Tongue (tissue), 1 donor: ENCODE measurements at regions not wholly inside any gene's neighbourhood (a gene's known extent, or its start where the extent isn't known, plus 50 kb on each side); places are given as distances from the start of the nearest gene placed in this dataset.

Source experiments
- DNase-seq: peaks from one replicate; pipeline ENCODE4 v3.0.0-alpha.2; 2015

DNA sequence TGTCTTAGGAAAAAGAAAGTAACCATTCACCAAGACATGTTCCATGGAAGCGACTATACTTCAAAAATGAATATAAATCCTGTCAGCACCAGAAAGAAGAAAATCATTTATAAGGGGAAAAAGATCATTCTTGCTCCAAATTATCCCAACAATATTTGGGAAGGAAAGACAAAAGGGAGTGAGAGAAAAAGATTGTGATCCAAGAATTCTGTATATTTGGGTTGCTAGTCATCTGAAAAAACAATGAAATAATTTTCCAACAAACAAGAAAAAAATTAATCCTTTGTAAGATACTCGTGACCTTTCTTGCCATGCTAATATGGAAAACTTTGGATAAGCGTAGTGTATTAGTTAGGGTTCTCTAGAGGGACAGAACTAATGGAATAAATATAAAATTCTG is 163.2 kb upstream of the ZNF32 start:
- no peak for DNase-seq

DNA sequence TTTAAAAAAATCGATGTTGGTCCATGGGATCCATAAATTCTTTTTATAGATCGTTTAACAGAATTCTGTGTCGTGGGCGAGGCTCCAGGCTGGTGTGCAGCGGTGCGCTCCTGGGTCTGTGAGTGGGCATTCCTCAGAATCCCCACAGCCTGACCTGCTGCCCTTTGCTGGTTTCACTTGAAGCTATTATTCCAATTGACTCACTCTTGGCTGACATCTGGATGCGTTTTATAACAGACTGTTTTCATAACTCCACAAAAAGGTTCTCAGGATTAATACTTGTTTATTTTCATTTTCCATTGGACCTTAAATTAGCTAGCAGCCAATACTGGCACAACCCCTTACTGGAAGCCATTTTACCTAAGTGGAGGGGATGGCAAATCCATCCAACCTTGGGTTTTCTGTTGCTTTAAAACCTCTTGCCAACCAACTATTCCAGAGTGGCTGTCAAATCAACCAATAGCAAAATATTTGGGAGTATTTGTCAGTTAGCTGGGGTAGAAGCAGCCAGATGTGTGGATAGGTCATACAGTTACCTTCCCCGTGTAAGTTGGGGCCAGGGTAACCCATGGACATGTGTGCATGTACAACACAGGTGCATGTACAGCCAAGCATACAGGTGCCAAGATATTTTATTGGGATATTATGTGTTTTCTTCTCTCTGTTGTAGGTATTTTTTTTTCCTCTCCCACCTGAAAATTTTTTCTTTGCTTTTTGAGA is 160.7 kb upstream of the ZNF32 start:
- no peak for DNase-seq

DNA sequence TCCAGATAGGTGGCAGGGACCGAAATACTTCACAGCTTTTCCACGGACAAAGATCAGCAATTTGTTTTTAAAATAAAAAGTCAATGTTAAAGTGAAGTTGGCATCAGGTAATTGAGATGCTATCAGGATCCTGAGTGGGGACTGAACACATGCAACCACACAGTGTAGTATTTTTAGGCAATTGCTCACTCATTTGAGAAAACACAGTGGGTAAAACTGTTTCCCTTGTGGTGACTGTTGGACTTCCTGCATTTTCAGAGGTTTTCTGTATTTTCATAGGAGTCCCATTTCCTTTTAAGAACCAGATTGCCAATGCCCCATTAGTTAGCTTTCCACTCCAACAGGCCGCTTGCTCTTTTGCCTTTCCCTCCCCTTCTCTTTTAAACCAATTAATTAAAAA is 159.5 kb upstream of the ZNF32 start:
- DNase-seq, result no peak

DNA sequence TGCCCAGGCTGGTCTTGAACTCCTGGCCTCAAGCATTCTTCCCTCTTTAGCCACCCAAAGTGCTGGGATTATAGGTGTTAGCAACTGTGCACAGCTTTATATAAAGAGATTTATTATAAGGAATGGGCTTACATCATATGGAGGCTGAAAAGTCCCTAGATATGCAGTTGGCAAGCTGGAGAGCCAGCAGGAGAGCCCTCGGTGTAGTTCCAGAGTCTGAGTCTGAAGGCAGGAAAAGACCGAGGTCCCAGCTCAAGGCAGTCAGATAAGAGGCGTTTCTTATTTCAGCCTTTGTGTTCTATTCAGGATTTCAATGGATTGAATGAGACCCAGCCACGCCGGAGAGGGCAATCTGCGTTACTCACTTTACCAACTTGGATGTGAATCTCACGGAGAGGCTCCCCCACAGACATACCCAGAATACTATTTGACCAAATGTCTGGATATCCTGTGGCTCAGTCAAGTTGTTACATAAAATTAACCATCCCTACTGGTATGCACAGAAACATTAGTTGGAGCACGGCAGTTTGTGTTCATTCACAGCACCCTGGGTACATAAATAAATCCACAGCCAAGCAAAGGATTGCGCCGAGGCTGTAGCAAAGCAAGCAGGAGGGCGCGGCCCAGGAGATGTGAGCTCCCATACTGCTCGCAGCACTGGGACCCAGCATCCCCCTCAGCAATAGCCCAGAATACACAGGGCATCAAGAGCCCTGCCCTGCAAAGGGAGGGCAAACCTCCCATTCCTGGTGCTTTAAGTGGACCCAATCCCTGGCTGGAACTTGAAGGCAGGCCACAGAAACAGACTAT is 158.4 kb upstream of the ZNF32 start:
- DNase-seq, result no peak

DNA sequence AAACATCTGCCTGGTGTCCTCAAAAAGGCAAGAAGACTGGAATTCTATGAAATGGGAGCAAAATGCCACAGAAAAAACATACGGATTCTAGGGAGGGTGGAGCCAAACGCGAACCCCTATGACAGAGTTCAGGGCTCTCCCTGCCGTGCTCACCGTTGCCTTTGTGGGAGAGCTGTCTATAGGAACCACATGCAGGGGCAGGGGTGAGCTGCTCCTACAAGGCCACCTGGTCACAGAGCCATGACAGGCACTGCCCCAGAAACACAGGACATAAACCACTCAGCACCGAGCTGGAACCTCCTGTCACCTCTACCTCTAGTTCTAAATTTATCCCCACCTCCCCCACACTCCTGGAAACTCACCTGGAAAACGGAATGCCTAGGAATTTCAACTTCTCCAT is 155.1 kb upstream of the ZNF32 start:
- no peak for DNase-seq

DNA sequence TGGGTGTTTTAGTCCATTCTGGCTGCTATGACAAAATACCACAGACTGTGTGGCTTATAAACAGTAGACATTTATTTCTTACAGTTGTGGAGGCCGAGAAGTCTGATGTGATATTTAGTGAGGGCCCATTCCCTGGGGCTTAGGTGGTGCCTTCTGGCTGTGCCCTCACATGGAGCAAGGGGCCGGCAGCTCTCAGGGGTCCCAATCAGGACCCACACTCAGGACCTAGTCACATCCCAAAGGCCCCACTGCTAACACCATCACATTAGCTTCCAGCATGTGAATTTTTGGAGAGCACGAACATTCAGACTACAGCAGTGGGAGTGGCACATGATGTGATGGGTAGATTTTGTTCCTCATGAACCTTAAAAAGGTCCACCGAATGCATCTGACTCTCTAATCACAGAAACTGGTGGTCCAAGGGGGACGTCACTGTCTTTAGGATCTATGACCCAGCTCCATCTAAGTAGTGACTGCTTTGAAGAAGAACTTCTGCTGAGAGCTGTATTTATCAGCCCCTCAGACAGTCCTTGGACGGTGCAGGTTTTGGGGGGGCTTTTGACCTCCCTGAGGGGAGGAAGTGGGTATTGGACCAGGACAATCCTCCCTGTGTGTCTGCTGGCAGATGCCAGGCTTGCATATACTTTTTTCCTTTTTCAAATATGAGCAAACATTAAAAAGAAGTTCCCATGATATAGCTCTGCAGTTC is 154.5 kb upstream of the ZNF32 start:
- DNase-seq, result no peak

DNA sequence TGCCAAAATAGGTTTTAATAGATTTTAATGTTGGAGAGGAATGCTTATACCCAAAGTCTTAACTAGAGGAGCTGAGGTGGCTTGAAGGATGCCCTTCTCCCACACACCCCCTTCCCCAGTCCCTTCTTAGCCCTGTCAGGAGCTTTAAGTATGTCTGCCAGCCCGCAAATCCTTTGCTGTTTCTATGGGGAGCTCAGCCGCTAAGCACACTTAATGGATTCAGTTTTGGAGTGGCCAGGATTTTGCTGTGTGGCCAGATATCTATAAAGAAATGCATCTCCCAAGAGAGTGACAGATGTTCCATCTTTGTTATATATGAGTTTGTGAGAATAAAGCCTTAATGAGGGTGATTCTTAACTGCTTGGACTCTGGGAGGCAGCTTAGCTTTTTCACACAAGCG is 152.9 kb upstream of the ZNF32 start:
- DNase-seq, result no peak

DNA sequence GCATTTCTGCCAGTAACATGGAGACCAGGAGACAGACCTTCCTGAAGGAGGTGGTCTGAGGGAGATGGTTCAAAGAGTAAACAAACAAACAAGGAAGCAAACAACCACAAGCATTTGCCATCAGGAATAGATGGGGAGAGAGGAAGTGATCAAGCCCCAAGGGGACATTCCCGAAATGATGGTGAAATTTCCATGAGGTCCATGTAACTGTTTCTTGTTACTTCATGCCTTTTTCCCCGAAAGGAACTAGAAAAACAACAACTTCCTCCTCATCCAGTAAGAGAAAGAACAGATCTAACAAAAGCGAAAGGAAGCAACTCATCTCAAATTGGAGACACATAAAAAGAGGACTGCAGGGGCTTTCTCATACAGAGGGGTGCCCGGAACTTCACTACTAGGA is 152.5 kb upstream of the ZNF32 start:
- no peak for DNase-seq

DNA sequence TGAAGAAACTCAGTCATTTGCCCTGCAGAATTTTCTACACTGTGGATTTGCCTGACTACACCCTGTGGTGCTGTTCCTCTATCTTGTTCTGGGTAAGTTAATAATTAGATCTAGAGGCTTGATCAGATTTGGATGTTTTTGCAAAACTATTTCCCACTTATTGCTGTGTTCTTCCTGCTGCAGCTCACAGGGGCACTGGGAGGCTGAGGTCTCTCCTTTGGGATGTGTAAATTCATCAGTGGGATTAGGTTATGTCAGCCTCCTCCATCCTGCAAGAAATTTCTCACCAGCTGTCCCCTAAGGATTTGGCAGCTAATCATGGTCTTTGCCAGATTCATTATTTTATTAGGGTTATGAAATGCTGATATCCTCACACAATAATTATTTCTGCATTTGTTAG is 148.1 kb upstream of the ZNF32 start:
- DNase-seq, result no peak

DNA sequence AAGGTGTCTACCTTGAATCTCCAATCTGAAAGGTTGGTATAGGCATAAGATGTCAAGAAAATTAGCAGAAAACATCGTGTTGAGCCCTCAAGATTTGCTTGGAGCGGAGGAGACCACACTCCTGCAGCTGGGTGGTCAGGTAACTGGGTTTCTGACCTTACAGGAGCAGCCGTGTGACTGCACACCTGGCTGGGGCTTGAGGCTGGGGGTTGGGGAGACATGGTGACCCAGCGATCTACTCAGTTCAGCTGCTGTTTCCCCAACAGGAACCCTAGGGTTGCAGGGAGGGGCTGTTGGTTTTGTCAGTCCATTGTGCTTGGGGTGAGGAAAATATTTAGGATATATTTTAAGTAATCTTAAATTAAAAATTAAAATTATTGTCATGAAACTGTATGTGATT is 147.0 kb upstream of the ZNF32 start:
- no peak for DNase-seq

DNA sequence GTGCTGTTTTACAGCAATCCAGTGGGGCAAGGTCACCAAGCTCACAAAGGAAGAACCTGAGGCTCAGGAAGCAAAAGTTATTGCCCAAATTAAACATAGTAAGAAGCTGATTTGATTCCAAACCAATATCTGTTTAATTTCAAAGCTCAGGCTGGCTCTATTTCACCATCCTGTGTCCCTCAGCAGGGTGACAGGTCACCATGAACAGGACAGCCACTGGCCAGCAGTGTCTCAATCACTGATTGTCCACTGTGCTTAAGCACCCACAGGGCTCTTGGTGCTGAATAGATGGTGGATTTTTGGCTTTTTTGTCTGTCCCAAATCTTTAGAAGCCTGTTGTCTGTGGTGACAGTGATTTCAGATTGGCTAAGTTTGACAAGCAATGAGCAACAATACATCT is 146.4 kb upstream of the ZNF32 start:
- no peak for DNase-seq

DNA sequence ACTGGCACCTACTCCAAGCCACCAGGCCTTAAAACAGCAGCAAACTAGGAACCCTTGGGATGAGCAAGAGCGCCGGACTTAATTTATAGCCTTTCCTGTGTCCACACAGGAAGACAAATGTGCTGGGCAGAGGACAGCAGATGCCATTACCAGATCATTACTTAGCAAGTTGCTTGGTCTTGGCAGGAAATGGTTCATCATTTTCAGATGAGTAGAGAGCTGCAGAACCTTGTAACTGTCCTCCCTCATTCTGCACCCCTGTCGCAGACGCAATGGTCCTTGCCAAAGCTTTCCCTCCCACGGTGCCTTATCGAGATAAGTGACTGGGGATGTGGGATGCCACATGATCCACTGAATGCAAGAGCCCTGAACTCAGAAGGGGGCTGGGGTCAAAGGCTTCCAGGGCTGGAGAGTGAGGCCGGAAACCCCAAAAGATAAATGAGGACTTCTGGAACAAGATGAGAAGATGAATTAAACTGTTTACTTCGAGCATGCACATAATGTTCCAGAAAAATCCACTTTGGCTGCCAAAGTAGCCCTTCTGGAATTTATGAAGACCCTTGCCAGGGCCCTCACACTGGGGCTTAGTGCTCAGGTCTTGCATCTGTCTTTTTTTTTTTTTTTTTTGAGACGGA is 145.6 kb upstream of the ZNF32 start:
- DNase-seq, result no peak

DNA sequence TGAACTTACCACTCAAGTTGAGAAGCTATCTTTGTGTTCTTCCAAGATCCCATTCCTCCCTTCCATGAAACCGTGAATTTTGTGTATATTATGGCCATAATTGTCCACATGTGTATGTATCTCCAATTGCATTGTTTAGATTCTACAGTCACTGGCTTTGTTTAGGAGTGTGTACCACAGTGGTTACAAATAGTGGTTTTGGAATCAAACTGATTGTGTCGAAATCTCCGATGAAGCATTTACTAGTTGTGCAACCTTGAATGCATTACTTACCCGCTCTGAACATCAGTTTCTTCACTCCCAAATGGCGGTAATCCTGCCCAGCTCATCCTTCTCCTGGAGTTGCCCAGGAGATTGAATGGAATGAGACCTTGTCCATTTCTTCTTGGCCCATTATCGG is 145.0 kb upstream of the ZNF32 start:
- DNase-seq, result no peak

DNA sequence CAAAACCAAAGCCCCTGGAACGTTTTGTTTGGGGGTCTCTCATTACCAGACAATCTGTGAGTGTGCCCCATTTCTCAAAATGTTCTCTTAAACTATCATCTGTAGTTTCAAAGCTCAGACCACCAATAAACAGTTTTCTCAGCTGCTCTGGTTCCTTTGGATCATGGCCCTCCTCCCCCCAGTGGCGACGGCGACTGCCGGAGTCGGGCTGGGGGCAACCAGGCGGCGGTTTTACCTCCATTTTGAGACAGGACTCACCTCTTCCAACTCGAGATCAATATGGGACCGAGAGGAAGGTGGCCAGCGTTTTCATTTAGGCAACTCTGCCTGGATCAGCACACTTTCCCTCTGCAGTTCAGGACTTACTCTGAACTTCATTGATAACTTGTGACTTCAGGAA is 141.5 kb upstream of the ZNF32 start:
- no peak for DNase-seq

DNA sequence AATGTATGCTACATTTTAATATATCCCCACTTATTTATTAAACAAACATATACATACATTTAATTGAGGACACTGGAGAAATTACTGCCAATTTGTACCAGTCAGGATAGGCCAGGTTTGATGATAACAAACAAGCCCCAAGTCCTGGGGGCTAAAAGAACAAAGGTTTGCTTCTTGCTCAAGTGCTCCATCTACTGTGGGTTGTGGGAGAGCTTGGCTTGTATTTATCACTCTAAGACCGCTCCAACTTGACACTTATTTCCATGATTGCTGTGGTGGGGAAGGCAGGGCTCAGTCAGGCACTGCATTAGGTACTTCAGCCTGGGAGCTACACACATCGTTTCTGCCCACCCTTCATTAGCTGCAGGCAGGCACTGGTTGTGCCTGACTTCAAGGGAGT is 136.6 kb upstream of the ZNF32 start:
- DNase-seq, result no peak

DNA sequence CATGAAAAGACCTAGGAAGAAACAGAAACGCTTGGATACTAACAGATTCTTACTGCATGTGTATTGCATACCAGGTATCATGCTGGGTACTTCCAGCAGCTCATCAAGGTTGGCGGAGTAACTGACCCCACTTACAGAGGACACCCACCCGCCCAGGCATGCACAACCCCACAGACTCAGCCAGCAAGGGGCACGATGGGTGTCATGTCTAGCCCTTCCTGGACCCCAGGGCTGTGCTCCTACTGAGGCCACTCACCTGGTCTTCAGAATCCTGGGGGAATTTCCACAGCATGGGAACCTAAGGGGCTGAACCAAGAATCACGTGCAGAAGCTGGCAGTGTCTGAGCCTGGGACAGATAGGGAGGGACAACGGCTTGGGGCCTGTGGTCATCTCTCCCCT is 134.1 kb upstream of the ZNF32 start:
- no peak for DNase-seq

DNA sequence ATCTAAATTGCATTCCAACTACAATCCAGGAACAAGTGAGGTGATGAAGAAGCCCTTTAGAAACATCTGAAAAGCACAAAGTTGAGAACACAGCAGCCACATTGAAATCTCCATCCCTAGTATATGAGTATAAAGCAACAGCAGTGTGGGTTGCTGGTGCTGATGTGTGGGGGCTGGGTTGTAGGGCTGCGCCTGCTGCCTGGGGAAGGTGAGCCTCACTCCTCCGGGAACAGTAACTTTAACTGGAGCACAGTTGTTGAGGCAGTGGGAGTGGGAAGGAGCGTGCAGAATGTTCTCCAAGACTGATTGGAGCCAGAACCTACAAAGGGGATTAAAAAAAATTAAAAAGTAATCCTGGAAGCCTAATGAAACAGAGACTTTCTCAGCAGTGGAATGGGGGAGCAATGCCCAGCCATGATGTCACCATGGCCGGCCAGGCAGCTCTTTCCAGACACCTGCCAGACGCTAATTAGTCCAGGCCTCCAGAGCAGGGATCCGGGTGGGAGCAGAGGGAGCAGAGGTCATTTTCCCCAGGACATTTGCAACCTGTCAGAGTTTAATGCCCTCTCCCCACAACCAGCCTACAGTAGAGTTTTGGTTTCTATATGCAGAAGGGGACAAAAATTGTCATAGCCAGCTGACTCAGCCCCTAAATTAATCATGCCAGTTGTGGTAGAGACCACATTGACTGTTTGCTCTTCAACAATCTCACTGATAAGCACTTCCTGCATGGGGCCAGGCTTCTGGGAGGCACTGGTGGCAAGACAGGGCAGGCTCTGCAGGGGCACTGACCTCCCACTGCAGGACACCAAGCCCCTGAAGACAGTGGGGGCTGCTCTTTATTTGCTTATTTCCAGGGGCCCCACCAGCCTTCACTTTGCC is 133.0 kb upstream of the ZNF32 start:
- DNase-seq, result no peak

DNA sequence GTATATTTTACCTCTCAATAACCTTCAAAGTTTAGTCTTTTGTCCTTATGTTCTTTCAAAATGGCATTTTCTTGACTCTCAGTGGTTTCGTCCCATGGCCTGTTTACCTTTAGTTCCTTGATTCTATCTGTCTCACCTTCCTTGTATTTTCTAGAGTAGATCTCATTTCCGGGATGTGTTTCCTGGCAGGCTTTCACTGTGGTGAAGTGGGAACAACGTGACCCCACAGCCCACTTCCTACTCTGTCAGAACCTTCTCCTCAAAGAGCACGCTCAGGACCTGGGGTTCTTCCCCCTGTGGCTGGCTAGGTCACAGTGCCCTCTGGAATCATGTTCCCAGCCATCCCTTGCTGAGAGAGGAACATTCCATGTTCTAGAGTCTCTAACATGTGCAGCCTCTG is 129.9 kb upstream of the ZNF32 start:
- no peak for DNase-seq

DNA sequence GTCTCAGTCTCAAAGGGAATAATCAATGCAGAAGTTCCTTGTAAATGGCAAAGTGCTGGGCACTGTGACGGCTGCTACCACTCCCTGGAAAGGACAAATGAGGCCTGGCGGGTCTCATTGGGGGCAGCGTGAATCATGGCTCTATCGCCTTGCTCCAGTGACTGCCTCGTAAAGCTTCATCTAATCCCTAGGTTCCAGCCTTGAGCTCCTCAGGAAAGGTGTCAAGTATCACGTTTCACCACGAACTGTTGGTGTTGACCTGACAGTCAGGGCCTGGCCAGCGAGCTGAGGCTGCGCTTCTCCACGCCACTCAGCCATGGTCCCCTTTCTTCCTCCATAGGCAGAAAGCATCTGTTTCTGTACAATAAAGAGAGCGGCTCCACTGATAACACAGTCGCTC is 126.7 kb upstream of the ZNF32 start:
- no peak for DNase-seq

DNA sequence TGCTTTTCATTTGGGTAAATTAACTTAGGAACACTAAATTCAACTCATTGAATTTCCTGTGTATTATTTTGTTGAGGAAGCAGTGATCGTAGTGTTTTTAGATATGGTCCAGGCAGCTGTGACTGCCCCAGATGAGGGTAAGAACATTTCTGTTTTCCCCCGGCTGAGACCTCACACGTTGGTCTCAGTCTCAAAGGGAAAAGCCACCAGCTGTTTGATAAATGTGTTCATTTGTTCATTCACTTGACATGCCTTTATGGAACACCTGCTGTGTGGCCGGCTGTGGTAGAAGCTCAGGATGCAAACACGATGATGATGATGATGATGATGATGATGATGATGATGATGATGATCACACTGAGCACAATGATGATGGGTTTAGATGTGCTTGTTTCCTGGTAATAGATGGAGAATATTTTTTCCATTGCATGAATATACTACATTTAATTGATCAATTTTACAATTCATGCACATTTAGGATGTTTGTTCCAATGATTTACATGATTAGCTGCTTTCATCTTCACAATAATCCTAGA is 125.6 kb upstream of the ZNF32 start:
- DNase-seq, result peak; percentile 17

DNA sequence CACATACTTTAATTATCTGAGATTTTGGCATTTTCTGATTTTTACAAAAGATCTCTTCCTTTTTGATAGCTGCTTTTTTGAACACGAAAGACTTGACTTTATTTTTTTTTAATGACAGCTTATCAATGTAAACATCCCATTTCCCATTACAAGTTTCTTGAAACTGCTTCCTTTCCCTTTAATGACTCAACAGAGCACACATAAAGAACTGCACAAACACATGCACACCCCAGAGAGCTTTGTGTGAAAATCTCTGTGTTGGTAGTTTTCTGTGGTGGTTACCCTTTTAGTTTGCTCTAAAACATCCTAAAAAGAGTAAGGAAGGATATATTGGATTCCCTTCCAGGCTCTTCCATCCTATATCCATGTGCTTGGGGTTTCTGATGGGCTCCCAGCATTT is 125.1 kb upstream of the ZNF32 start:
- DNase-seq, result no peak

DNA sequence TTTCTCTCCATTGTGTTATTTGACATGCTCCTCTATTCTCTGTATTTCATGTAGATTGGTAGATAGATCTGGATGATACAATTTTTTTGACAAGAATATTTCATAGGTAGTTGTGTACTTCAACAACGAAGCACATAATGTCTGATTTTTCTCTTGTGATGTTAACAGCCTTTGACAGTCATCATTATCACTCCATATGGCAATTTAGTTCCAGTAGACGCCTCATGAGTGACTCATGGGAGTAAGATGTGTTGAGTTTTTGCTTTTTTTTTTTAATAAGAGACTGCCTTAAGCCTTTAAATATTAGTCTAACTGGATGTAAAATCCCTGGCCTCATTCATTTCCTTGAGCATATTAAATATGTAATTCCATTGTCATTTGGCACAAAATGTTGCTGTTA is 123.5 kb upstream of the ZNF32 start:
- DNase-seq, result no peak
